ENCODE measurements at regions not wholly inside any gene's neighbourhood (a gene's known extent, or its start where the extent isn't known, plus 50 kb on each side); places are given as distances from the start of the nearest gene placed in this dataset.

GRCh38 chr2:228648541-228648940 is 467.1 kb upstream of the SPHKAP start:
- no peak for DNase-seq

- DNase-seq: no peak
These were observed 464.6 kb upstream of the SPHKAP start for GRCh38 chr2:228646061-228646460.

DNA sequence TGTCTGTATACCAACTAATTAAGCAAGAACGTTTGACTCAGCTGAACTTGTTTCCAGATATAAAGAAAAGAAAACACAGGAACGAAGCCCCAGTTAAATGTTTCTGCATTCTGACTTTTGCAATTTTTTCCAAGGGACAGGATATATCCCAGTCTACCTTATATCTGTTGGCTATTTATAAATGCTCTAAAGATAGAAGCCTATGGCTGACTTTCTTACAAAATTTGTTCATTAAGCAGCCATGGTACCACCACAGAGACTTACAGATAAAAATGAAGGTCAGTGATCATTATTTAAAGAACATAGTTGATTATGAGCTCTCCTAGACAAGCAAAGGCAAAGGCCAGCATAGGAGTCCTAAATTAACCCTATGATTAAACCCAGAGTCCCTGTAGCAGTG is 462.7 kb upstream of the SPHKAP start:
- no peak for DNase-seq

- no peak for DNase-seq
These were observed 461.4 kb upstream of the SPHKAP start for GRCh38 chr2:228642861-228643260.

DNA sequence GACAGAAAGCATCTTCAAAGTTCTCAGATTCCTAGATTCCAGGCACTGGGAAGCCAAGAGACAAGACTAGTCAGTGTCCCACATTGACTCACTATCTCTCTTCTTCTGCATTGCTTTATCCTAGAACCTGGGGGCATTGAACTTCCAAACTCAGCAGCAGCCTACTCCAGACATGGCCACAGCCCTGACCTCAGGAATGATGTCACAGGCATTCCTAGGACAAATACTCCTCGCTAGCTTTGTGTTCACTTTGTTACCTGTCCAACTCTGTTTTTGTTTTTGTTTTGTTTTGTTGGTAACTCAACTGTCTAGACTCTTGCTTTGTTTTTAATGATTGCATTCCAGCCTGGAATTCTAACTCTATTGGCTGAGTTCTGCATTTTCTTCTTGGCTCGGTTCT is 449.3 kb upstream of the SPHKAP start:
- no peak for DNase-seq

- no peak for DNase-seq
These were observed 447.8 kb upstream of the SPHKAP start for GRCh38 chr2:228629251-228629650.

GRCh38 chr2:228628682-228629081 is 447.2 kb upstream of the SPHKAP start:
- DNase-seq: no peak

DNA sequence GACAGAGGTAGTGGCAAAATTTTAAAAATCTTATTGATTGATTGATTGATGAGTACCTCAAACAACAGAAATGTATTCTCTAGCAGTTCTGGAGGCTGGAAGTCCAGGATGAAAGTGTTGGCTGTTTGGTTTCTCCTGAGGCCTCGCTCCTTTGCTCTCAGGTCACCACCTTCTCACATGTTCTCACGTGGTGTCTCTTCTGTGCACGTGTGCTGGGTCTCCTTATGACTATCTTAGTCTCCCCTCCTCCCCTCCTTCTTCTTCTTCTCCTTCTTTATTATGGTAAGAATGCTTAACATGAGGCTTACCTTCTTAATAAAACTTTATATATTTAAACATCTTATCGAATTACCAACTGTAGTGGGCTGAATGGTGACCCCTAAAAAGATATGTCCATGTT is 446.0 kb upstream of the SPHKAP start:
- DNase-seq: no peak

DNA sequence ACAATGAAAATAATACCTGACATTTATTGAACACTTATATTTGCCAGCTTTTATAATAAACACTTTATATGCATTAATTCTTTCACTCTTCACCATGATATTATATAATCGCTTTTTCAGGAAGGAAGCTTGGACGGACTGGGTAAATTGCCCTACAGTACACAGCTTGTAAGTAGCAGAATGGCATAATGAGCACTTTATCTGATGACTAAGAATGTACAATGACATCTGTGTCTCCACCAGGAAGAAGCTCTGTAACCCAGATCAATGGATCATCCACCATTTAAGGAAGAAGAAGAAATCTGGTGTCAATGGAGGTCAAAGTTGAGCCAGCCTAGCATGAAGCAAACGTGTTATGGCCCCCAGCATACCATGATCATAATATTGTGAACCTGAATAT is 444.0 kb upstream of the SPHKAP start:
- DNase-seq: no peak

DNA sequence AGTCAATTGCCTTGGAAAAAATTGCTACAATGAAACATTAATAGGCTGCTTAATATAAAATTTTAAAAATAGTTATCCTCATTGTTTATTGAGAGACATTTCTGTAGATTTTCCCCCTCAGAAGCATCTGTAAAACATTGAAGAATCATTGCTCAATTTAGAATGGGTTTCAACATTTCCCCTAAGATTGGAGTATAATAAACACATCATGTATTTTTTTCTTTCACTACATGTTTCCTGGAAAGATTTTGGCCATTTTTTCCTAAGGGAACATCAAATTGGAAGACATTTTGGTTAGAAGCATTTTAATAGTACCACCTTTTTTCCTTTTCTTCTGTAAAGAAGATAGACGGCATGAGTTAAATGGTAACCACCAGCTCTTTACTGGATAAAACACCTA is 443.2 kb upstream of the SPHKAP start:
- no peak for DNase-seq

DNA sequence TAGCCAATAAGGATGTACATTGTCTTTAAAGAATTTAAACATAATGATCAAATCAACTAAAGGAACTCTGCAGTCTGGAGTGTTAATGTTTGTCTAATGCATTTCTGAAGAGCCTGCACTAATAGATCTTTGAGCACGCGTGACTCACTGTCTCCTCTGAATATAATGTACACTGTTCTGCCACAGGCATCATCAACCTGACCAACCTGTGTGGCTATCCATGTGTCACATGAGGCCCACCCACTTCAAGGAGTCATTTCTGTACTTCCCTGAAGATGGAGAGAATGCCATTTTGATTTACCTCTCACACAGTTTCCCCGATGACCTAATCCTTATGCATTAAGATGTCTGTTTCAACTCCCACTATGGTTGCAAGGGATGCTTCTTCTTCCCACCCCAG is 434.0 kb upstream of the SPHKAP start:
- DNase-seq: no peak

DNA sequence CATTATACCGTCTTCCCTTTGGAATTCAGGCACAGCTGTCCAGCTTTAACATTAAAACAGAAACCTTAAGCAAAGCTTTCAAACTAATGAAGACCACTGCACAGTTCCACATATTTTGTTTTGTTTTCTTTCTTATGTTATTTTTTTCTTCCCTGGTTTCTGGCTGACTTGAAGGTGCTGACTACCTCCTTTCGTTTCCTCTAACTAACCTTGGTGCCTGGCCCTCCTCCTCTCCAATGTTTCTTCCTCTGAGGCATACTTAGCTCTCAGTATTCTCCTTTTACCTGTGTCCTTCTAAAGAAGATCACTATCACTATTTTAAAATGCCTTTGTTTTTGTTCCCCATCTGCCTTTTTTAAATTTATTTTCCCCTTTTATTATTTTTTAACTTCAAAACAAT is 433.3 kb upstream of the SPHKAP start:
- DNase-seq: no peak

- no peak for DNase-seq
These were observed 431.8 kb upstream of the SPHKAP start for GRCh38 chr2:228613133-228613850.

- DNase-seq: no peak
These were observed 429.7 kb upstream of the SPHKAP start for GRCh38 chr2:228611171-228611570.

GRCh38 chr2:228602288-228602687 is 420.8 kb upstream of the SPHKAP start:
- DNase-seq: no peak

- DNase-seq: no peak
These were observed 418.8 kb upstream of the SPHKAP start for GRCh38 chr2:228600265-228600664.

GRCh38 chr2:228599781-228600180 is 418.3 kb upstream of the SPHKAP start:
- no peak for DNase-seq

DNA sequence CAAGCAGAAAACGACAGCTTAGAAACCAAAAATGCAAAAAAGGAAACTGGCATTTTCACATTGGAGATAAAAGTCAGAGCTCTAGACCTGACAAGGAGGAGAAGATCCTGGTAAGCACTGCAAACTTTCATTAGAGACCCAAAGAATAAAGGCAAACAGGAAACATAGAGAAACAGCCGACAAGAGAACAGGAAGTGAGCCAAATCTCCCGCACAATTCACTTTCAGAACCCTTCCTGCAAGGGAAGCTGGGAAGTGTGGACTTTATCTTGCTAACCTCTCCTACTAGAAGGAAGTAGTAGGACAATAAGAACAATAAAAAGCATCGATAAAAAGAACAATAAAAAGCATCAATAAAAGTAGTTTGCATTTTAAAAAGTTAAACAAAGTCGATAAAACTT is 417.8 kb upstream of the SPHKAP start:
- DNase-seq: no peak

- DNase-seq: no peak
These were observed 415.5 kb upstream of the SPHKAP start for GRCh38 chr2:228597032-228597431.

DNA sequence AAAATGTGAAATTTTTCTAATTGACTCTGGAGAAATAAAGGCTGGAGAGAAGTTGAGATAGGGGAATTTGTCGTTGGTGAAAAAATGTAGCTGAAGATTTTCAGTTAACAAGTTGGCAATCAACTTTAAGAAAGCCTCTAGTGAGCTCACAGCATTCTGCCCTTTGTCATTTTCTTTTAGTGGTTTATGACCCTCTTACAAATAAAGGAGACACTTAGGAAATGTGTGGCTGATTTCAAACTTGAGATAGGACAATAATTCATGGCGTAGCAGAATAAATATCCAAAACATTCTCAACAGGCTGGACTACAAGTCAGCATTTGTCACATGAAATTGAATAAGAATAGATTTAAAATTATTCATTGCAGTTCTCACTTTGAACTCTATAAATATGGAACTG is 412.5 kb upstream of the SPHKAP start:
- no peak for DNase-seq

GRCh38 chr2:228592925-228593324 is 411.4 kb upstream of the SPHKAP start:
- no peak for DNase-seq

DNA sequence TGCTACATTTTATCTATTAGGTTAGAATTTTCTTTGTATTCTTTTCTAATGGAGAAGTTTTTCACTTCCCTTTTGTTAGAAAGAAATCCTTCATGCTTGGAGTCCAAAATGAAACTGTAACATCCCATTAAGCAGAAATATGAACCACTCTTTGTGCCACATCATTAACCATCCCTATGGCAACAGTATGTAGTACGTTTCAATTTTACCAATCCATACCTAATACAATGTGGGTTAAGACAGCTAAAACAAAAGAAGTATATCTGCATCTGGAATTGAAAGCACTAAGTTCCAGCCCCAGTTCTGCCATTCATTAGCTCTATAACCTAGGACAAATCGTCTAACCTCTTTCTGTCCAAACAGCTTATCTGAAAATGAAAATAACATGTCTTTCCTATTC is 409.2 kb upstream of the SPHKAP start:
- no peak for DNase-seq

GRCh38 chr2:228589115-228589514 is 407.6 kb upstream of the SPHKAP start:
- no peak for DNase-seq

GRCh38 chr2:228581731-228582130 is 400.2 kb upstream of the SPHKAP start:
- DNase-seq: no peak

DNA sequence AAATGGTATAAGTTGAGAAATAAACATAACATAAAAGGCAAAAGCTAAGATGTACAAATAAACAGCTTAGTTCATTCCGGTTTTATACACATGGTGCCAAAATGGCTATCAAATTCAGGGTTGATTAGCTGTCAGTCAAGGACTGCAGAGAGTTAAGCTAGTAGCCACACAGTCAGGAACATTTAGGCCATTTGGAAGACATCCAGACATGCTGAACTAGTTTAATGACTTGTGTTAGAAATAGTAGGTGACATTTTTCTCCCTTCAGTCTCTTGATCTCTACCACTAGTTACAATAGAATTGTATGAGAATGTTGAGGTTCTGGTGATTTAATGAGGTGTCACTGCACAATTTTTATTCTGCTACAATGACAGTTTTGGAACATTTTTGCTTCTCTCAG is 394.4 kb upstream of the SPHKAP start:
- DNase-seq: no peak
